Loucy (cell line): ENCODE measurements at regions not wholly inside any gene's neighbourhood (a gene's known extent, or its start where the extent isn't known, plus 50 kb on each side); places are given as distances from the start of the nearest gene placed in this dataset.

Experiments used
- H2AFZ ChIP-seq: fragments of 200-600 bp; sonication (generic); 2 replicates; pipeline ENCODE4 v1.6.0; 2016; ENCODE audit warnings: antibody characterized with exemption, mild to moderate bottlenecking, low read length, moderate library complexity
- H3F3A ChIP-seq: fragments of 200-600 bp; 2 replicates; pipeline ENCODE4 v1.6.0; 2016; ENCODE audit warnings: antibody characterized with exemption, low read depth, mild to moderate bottlenecking
- H3K27me3 ChIP-seq: fragments of 200-600 bp; sonication (generic); 2 replicates; pipeline ENCODE4 v1.6.1; 2014; ENCODE audit warnings: low read length, mild to moderate bottlenecking; ENCODE audit not compliant: insufficient read depth, poor library complexity, severe bottlenecking
- H3K36me3 ChIP-seq: fragments of 200-600 bp; sonication (generic); 2 replicates; pipeline ENCODE4 v1.6.1; 2016; ENCODE audit warnings: low read length; ENCODE audit not compliant: insufficient read depth
- H3K4me1 ChIP-seq: fragments of 200-600 bp; sonication (generic); 2 replicates; pipeline ENCODE4 v1.5.1; 2014; ENCODE audit warnings: low read length, mild to moderate bottlenecking; ENCODE audit not compliant: insufficient read depth, poor library complexity, severe bottlenecking
- H3K4me2 ChIP-seq: fragments of 200-600 bp; sonication (generic); 2 replicates; pipeline ENCODE4 v1.6.0; 2014; ENCODE audit warnings: antibody characterized with exemption, low read length, low read depth, mild to moderate bottlenecking; ENCODE audit not compliant: poor library complexity, severe bottlenecking
- H3K4me3 ChIP-seq: fragments of 200-600 bp; sonication (generic); 2 replicates; pipeline ENCODE4 v1.5.1; 2014; ENCODE audit warnings: low read length, mild to moderate bottlenecking, mixed read lengths; ENCODE audit not compliant: poor library complexity, severe bottlenecking
- H3K79me2 ChIP-seq: fragments of 200-600 bp; sonication (generic); 2 replicates; pipeline ENCODE4 v1.6.1; 2014; ENCODE audit warnings: low read length; ENCODE audit not compliant: insufficient read depth
- H3K9ac ChIP-seq: fragments of 200-600 bp; sonication (generic); 2 replicates; pipeline ENCODE4 v1.6.0; 2014; ENCODE audit warnings: mild to moderate bottlenecking, low read depth, low read length, moderate library complexity; ENCODE audit not compliant: poor library complexity, severe bottlenecking
- H3K9me2 ChIP-seq: fragments of 200-600 bp; sonication (generic); replicated peaks from 2 replicates; pipeline ENCODE4 v1.6.1; 2016; ENCODE audit warnings: low read depth, low read length, mixed read lengths
- H3K9me3 ChIP-seq: fragments of 200-600 bp; sonication (generic); 2 replicates; pipeline ENCODE4 v1.6.1; 2014; ENCODE audit warnings: mild to moderate bottlenecking, antibody characterized with exemption, low read length, low read depth; ENCODE audit not compliant: insufficient read depth
- H4K20me1 ChIP-seq: fragments of 200-600 bp; sonication (generic); 2 replicates; pipeline ENCODE4 v1.6.0; 2014; ENCODE audit warnings: antibody characterized with exemption, low read length, mild to moderate bottlenecking; ENCODE audit not compliant: insufficient read depth, poor library complexity, severe bottlenecking
- EZH2phosphoT487 ChIP-seq: fragments of 200-600 bp; IDR thresholded peaks from 2 replicates; pipeline ENCODE4 v1.6.1; 2018; ENCODE audit warnings: antibody characterized with exemption, mild to moderate bottlenecking, moderate library complexity, borderline replicate concordance
- TF ChIP-seq, protein P1 (sequence below): fragments of 200-600 bp; sonication (generic); conservative IDR thresholded peaks from 2 replicates; pipeline ENCODE4 v1.5.1; 2014; ENCODE audit warnings: mild to moderate bottlenecking, antibody characterized with exemption, low read length

DNA sequence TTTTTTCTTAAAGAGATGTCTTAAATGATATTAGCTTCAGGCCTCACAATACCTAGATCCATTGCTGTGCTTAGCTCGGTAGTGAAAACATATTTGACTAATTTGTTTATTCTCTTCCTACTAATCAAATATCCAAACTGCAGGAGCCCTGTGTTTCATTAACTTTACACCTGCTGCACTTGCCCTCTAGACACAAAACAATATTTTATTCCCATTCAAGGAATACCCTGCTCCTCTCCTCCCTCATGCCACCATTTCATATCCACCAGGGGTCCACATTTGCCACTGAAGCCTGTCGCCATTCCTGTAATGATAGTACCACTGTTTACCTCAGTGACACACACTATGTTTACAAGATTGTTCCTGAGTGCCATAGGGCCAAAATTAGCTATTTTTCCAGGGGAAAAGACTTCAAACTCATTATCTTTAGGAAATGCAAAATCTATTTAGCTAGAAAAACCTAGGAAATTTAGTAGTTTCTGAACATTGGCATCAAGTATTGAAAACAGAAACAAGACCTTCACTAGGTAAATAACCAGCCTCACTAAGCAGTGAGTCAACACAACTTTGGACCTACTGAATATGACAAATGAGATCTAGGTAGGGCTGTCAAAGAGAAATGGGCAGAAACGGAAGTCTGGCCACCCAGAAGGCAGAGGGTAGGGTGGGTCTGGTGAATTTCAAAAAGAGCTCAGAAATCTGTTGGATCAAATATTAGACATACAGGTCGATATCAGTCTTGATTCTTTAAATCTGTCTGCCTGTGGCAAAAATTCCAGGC is 134.6 kb upstream of the KCNK1 start:
- H3K79me2 ChIP-seq: no peaks in the 10 kb centered on the region
- no peaks in the 10 kb centered on the region for H3K36me3 ChIP-seq
- H3K4me3 ChIP-seq: no peak overlapping the region
- no peaks in the 10 kb centered on the region for H3K4me1 ChIP-seq
- no peaks in the 10 kb centered on the region for H3K9me3 ChIP-seq
- no peak for TF ChIP-seq EZH2phosphoT487
- TF ChIP-seq, protein P1, sequence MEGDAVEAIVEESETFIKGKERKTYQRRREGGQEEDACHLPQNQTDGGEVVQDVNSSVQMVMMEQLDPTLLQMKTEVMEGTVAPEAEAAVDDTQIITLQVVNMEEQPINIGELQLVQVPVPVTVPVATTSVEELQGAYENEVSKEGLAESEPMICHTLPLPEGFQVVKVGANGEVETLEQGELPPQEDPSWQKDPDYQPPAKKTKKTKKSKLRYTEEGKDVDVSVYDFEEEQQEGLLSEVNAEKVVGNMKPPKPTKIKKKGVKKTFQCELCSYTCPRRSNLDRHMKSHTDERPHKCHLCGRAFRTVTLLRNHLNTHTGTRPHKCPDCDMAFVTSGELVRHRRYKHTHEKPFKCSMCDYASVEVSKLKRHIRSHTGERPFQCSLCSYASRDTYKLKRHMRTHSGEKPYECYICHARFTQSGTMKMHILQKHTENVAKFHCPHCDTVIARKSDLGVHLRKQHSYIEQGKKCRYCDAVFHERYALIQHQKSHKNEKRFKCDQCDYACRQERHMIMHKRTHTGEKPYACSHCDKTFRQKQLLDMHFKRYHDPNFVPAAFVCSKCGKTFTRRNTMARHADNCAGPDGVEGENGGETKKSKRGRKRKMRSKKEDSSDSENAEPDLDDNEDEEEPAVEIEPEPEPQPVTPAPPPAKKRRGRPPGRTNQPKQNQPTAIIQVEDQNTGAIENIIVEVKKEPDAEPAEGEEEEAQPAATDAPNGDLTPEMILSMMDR: no peak
- H4K20me1 ChIP-seq: no peaks in the 10 kb centered on the region
- no peak overlapping the region for H2AFZ ChIP-seq
- H3K27me3 ChIP-seq: no peaks in the 10 kb centered on the region
- H3K4me2 ChIP-seq: no peak overlapping the region
- no peak overlapping the region for H3K9ac ChIP-seq
- H3K9me2 ChIP-seq: no peaks in the 10 kb centered on the region
- no peaks in the 10 kb centered on the region for H3F3A ChIP-seq

DNA sequence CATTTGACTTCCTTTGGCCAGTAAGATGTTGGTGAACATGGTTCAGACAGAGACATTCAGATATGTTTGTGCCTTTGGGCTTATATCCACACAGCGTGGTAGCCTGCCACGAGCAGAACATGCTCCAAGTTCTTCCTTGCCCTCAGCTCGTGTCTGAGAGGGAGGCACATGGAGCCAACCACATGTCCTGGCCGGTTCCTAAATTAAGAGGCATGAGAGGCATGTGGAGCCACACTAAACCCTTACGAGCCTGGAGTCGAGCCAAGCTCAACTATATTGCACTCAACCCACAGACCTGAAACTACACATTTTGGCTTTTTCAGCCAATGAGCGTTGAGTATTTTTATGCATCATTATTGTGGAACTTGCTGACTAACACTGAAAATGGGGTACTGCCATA is 133.7 kb upstream of the KCNK1 start:
- Histone ChIP-seq H3K27me3 (no peaks in the 10 kb centered on the region), H4K20me1 (no peaks in the 10 kb centered on the region), H3K4me3 (no peak overlapping the region), H3K4me2 (no peak overlapping the region), H3K9me2 (no peaks in the 10 kb centered on the region), H3K4me1 (no peaks in the 10 kb centered on the region), H3K79me2 (no peaks in the 10 kb centered on the region), H3K36me3 (no peaks in the 10 kb centered on the region), H3F3A (no peaks in the 10 kb centered on the region), H3K9ac (no peak overlapping the region), H3K9me3 (no peaks in the 10 kb centered on the region), H2AFZ (no peak overlapping the region)
- no peak for TF ChIP-seq EZH2phosphoT487
- TF ChIP-seq, protein P1: no peak

DNA sequence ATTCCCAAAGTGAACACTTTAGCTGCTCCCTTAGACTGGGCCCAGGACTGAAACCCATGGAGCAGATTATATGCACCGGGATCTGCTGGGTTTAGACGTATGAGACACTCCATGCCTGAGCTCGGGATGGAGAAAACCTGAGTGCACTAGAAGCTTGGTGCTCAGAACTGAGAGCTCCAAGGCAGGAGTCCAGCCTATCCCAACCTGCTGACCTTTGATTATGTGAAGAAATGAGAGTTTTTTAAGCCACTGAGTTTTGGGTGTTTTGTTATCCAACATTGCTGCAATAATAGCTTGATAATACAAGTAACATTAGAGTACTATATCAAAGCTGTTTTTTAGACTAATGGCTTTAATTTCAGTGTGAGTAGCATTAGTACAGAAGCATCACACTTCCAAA is 131.5 kb upstream of the KCNK1 start:
- Histone ChIP-seq H3K9me2 (no peaks in the 10 kb centered on the region), H3K27me3 (no peaks in the 10 kb centered on the region), H3K4me1 (no peaks in the 10 kb centered on the region), H3K9ac (no peak overlapping the region), H3K79me2 (no peaks in the 10 kb centered on the region), H3K9me3 (no peaks in the 10 kb centered on the region), H2AFZ (no peak overlapping the region), H3K4me2 (no peak overlapping the region), H4K20me1 (no peaks in the 10 kb centered on the region), H3F3A (no peaks in the 10 kb centered on the region), H3K36me3 (no peaks in the 10 kb centered on the region), H3K4me3 (no peak overlapping the region)
- TF ChIP-seq EZH2phosphoT487: no peak
- TF ChIP-seq, protein P1: no peak
